GM18526 (cell line): ENCODE measurements at regions not wholly inside any gene's neighbourhood (a gene's known extent, or its start where the extent isn't known, plus 50 kb on each side); places are given as distances from the start of the nearest gene placed in this dataset.

Experiments used
- POLR2A ChIP-seq: IDR thresholded peaks from 3 replicates; pipeline ENCODE4 v1.6.1; 2011; ENCODE audit not compliant: insufficient read length; ENCODE audit errors: extremely low read depth

DNA sequence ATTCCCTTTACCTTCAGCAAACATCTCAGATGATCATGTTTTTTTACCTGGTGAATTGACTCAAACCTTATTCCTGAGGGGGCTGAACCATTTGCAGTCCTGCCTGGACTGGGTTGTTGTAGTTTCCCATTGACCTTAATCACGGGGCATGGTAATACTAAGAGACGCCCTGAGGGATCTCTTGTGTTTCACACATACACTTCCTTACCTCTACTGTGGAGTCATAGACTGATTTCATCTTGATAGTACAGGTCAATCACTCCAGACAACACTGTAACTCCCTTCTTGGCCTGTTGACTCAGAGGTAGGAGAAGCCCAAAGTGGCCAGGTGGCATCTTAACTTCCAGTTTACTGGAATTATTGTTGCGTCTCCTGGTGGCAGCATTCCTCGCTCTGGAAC is 1064.0 kb upstream of the PCDH10 start:
- TF ChIP-seq POLR2A = no peak

DNA sequence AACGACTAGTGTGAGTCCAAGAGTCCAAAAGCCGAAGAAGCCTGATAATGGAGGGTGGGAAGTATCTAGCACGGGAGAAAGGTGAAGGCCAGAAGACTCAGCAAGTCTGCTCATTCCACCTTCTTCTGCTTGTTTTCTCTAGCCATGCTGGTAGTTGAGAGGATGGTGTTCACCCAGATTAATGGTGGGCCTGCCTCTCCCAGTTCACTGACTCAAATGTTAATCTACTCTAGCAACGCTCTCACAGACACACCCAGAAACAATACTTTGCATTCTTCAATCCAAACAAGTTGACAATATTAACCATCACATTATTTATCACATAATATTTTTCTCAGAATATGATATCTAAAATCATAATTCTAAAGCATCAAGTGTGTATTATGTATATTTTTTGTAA is 1055.1 kb upstream of the PCDH10 start:
- TF ChIP-seq POLR2A = no peak

DNA sequence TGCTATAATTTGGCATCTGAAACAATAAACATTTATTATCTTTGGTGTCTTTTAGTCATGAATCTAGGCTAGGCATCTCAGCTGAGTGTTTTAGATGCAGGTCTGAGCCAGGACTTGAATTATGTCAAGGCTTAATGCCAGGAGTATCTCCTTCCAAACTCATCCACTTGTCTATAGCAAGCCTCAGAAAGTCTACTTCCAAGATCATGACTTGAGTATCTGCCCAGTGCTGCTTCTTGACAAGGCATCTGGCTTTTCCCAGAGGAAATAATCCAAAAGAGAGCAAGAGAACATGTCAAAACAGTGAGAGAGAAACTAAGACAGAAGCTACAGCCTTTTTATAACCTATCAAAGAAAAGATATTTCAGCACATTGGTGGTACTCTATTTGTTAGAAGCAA is 1052.1 kb upstream of the PCDH10 start:
- no peak for TF ChIP-seq POLR2A

DNA sequence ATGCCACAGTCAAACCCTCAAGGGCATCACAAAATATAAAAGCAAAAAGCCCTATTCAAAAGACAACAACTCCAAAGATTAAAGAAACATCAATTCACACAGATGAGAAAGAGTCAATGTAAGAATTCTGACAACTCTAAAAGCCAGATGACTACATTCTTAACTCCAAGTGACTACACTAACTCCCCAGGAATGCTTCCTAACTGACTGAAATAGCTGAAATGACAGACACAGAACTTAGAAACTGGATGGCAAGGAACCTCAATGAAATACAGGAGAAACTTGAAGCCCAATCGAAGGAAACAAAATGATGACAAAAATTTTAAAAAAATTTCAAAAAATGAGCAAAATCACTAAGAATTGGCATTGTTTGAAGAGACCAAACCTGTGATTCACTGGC is 1047.6 kb upstream of the PCDH10 start:
- TF ChIP-seq POLR2A = no peak

DNA sequence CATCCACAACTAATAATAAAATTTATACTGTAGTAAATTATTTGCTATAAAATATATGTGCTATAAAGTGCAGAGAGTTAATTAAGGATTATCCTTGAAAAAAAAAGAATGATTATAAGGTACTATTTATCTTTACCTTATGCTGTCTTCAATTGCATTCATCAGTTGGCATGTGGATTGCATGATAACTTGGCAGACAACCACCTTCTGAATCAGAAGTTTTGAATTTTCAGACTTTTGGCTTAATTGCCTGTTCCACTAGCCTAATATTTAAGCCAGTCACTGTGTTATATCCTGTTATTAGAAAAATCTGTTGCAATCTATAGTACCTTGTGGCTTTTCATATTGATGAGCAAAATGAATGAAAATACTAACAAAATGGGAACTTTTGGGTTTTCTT is 1040.3 kb upstream of the PCDH10 start:
- TF ChIP-seq POLR2A = no peak

DNA sequence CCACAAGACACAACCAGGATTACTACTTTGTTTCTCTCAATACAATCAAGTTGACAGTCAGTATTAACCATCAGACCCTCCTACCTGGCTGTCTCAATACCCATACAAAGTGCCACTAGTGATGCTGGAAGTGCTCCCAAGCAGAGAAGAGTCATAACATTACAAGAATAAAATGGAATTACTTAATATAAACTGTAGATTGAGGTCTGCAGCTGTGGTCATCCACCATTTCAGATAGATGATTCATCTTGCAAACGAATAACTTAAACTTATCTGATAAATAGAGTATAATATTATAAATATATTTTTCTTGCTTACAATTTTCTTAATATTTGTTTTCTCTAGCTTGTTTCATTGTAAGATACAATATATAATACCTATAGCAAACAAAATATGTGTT is 1034.2 kb upstream of the PCDH10 start:
- no peak for TF ChIP-seq POLR2A

DNA sequence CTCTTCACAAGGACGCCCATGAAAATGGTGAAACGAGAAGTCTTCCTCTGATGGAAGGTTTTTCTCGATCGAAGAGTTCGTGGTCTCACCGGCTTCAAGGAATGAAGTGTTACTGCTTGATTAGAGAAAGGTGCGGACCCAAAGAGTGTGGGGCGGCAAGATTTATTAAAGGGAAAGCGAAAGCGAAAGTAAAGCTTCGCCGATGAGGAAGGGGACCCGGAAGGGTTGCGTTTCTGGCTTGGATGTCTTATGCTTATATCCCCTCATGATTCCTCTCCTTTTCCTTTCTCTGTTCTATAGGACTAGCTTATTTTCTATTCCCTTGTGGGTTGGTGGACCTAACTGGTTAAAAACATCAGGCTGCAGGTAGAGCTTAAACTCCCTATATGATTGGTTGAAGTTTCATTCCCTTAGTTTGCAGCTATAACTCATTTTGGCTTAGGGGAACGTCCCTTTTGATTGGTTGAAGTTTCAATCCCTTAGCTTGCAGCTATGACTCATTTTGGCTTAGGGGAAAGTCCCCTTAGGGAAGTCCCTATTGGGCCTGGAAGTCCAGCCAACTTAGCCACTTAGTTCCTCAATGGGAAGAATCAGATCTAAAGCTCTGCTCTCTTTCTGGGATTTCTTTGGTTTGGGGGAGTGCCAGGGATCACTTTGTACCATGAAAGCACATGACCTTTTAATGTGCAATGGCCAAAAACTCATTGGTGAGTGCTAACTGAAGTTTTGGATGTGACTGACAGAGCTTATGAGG is 1025.0 kb upstream of the PCDH10 start:
- TF ChIP-seq POLR2A = no peak

DNA sequence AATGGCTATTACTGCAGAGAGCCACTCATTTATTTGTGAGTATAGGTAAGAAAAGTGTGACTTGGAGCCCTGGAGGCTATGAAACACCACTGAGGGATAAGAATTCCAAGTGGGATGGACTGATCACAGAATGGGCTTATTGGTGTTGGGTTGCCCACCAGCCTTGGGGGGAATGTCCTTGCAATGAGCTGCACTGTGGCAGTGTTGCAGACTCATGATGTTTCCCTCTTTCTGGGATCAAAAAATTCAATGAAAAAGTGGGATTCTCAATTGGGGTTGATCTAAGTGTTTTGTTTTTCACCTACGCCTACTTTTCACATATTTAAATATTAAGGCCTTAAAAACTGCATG is 1024.5 kb upstream of the PCDH10 start:
- TF ChIP-seq POLR2A = no peak

DNA sequence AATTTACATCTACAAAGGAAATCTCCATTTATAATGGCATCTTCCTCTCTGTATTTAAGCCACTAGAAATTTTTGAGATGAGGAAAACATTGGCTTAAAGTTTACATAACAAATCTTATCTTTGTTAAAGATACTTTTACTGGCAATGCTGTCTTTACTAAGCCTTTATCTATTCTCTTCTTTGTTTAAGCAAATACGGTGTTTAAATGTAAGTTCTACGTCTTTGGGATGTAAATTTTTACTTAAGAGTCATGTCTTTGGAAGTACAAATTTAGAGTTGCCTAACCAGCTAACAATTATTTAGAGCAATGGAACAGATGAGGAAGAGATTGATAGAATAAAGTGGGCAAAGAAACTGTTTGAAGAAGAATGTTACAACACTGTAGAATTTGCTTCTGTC is 1024.0 kb upstream of the PCDH10 start:
- no peak for TF ChIP-seq POLR2A

DNA sequence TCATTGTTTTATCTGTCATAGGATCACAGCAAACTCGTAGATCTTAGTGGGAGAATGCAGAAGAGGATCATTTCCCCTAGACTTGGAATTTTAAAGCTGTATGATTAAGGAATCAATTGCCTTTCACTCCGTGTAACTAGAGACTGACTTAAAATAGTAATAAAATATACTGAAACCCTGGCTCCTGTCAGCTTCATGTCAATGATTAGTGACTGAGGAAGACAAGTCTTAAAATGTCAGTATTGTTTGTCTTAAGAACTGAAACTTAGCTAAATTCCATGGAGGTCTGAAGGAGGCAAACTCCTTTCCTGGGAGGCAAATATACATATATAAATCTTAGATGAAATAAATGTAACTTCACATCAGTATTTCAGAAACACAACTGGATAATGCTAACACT is 1016.7 kb upstream of the PCDH10 start:
- no peak for TF ChIP-seq POLR2A

DNA sequence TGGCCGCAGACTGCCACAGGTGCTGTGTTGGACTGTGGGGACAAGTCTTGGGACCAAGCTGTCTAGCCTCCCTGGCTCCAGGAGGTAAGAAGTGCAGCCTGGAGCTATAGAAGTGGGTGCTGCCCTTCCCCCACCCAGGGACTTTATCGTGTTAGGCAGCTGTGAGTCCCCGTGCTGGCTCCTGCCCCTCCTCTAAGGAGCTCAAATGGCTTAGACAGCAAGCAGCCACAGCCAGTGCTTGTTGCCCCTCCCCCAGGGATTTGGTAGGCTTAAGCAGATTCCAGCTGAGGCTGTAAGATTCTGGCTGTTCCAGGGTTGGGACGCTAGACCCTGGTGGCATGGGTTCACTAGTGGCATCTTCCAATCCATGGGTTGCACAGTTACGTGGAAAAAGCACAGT is 979.4 kb upstream of the PCDH10 start:
- no peak for TF ChIP-seq POLR2A

DNA sequence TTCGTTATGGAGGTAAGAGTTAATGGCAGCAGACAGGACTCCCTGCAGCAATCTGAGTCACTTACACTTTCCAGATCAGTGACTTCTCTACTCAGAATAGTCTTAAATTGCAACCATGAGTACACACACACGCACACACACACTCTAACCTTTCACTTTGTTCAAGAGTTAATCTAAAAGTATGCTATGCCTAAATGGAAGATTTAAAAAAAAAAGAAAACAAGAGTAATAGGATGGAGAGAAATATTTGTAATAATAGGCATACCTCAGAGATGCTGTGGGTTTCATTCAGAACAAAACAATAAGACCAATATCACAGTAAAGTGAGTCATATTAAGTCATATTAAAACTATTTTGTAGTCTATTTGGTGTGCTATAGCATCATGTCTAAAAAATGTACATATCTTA is 969.1 kb upstream of the PCDH10 start:
- no peak for TF ChIP-seq POLR2A

DNA sequence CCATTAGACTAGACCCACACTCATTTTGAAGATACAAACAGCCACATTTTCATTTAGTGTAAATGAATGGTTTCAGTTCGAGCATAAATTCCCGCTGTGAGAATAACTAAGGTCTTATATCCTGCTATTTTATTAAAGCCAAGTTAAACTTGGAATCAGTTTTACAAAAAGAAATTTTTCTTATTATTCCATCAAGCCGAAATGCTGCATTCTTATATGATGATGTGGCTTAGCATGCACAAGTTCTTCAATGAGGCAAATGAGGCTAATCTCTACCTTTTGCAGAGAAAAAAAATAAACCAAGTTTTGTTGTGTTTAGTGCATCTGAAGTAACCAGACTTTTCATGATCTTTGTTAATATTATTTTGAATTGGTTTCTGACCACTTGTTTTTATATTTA is 953.9 kb upstream of the PCDH10 start:
- no peak for TF ChIP-seq POLR2A

DNA sequence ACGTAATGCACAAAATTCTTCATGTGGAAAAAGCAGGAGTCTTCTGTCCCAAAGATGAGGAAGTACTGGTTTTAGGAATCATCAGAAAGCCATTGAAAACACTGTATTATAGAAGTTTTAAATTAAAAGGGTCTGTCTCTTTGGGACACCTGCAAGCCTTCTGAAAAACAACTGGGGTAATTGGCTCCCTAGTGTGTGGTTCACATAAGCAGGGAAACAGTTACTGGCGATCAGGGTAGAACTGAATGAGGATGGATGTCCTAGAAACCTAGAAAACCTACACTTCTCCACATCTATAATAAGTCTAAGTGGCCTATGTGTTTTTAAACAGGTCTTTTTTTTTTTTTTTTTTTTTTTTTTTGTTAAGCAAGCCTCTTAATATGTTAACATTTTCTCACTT is 945.5 kb upstream of the PCDH10 start:
- TF ChIP-seq POLR2A = no peak

DNA sequence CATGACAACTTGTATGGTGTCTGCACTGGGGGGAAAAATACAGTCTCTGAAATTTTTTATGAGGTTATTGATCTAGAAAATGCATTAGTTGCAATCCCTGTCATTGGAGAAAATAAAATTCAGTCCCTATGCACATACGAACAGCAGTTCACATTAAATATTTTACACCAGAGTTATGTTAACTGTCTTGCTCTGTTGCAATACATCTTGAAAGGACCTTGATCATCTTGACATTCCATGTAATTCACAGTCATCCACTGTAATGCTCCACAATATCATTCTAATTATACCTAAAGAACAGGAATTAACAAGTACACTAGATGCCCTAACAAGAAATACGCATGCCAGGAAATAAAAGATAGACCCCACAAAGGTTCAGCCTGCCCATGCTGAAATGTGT is 934.6 kb upstream of the PCDH10 start:
- no peak for TF ChIP-seq POLR2A

DNA sequence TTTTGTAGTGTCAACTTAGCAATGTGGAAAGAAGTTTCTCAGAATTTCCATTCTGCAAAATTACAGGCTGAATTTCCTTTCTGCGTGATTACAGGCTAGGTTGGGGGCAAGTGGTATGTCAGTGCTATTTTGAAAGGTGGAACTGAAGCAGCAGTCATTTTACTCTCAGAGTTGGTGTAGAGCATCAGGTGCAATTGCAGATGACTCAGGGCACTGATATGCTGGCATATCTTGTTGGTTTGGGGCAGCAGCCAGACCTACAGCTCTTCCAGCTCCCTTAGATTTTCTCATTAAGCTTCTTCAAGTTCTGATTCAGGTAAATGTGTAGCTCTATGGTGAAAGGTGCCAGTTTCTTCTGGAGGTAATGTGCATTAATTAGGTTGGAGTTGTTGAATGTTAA is 930.7 kb upstream of the PCDH10 start:
- TF ChIP-seq POLR2A = no peak

DNA sequence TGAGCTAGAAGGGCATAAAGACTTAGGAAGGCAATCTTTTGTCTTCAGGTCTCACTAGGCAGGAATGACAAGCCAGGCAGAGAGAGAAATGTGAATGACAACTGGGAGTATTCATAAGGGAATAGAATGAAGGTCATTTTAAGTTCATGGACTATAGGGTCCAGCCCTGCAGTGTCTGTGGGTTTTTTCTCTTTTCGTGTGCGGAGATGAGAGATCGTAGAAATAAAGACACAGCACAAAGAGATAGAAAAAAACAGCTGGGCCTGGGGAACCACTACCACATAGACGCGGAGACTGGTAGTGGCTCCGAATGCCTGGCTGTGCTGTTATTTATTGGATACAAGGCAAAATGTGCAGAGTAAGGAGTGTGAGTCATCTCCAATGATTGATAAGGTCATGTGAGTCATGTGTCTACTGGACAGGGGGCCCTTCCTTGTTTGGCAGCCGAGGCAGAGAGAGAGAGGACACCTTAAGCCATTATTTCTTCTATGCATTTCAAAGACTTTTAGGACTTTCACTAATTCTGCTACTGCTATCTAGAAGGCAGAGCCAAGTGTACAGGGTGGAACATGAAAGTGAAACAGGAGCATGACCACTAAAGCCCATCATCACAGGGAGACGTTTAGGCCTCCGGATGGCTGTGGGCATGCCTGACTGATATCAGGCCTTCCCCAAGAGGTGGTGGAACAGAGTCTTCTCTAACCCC is 921.8 kb upstream of the PCDH10 start:
- TF ChIP-seq POLR2A = no peak
